Right kidney (tissue), 1 donor: ENCODE measurements at regions not wholly inside any gene's neighbourhood (a gene's known extent, or its start where the extent isn't known, plus 50 kb on each side); places are given as distances from the start of the nearest gene placed in this dataset.
"Not testable (repeated sequence)": the region's sequence is repeated elsewhere in the genome, so short reads cannot be mapped to it uniquely, and the experiment has no call there.

ENCODE experiments used
- DNase-seq: peaks from one replicate; pipeline ENCODE4 v3.0.0-alpha.2; 2016

- DNase-seq: no peak
Measured at GRCh38 chr5:163172540-163173338, 264.7 kb upstream of the CCNG1 start.

- DNase-seq: no peak
Measured at GRCh38 chr5:163177971-163178370, 259.4 kb upstream of the CCNG1 start.

- no peak for DNase-seq
Measured at GRCh38 chr5:163185315-163185714, 252.1 kb upstream of the CCNG1 start.

- no peak for DNase-seq
Measured at GRCh38 chr5:163189023-163189553, 248.3 kb upstream of the CCNG1 start.

GRCh38 chr5:163190283-163190682, 247.1 kb upstream of the CCNG1 start:
- DNase-seq: no peak

- no peak for DNase-seq
Measured at GRCh38 chr5:163190784-163191183, 246.6 kb upstream of the CCNG1 start.

- no peak for DNase-seq
Measured at GRCh38 chr5:163193886-163194285, 243.5 kb upstream of the CCNG1 start.

- no peak for DNase-seq
Measured at GRCh38 chr5:163205645-163206044, 231.8 kb upstream of the CCNG1 start.

- DNase-seq: no peak
Measured at GRCh38 chr5:163221581-163221980, 215.8 kb upstream of the CCNG1 start.

- no peak for DNase-seq
Measured at GRCh38 chr5:163222982-163223381, 214.4 kb upstream of the CCNG1 start.

- DNase-seq: no peak
Measured at GRCh38 chr5:163244445-163244987, 192.9 kb upstream of the CCNG1 start.

- no peak for DNase-seq
Measured at GRCh38 chr5:163245584-163245983, 191.8 kb upstream of the CCNG1 start.

- DNase-seq: no peak
Measured at GRCh38 chr5:163248333-163248732, 189.1 kb upstream of the CCNG1 start.

GRCh38 chr5:163248871-163249270, 188.5 kb upstream of the CCNG1 start:
- no peak for DNase-seq

GRCh38 chr5:163252950-163253349, 184.4 kb upstream of the CCNG1 start:
- no peak for DNase-seq

GRCh38 chr5:163259495-163259894, 177.9 kb upstream of the CCNG1 start:
- DNase-seq: no peak

GRCh38 chr5:163260471-163260870, 176.9 kb upstream of the CCNG1 start:
- no peak for DNase-seq

GRCh38 chr5:163260961-163261360, 176.4 kb upstream of the CCNG1 start:
- no peak for DNase-seq

- DNase-seq: no peak
Measured at GRCh38 chr5:163261647-163262269, 175.6 kb upstream of the CCNG1 start.

- not testable (repeated sequence) for DNase-seq
Measured at GRCh38 chr5:163266249-163266648, 171.1 kb upstream of the CCNG1 start.

- peak; percentile 2 for DNase-seq
Measured at GRCh38 chr5:163269624-163270023, 167.8 kb upstream of the CCNG1 start.

- DNase-seq: no peak
Measured at GRCh38 chr5:163276466-163276865, 160.9 kb upstream of the CCNG1 start.

- DNase-seq: not testable (repeated sequence)
Measured at GRCh38 chr5:163280897-163281296, 156.5 kb upstream of the CCNG1 start.

GRCh38 chr5:163281512-163281911, 155.9 kb upstream of the CCNG1 start:
- DNase-seq: no peak
